Suprapubic skin (tissue), 4 donors: ENCODE measurements at regions not wholly inside any gene's neighbourhood (a gene's known extent, or its start where the extent isn't known, plus 50 kb on each side); places are given as distances from the start of the nearest gene placed in this dataset.
"Not testable (repeated sequence)": the region's sequence is repeated elsewhere in the genome, so short reads cannot be mapped to it uniquely, and the experiment has no call there.

Source experiments
- CTCF ChIP-seq, 2 donors: fragments of 200-600 bp in 1 of 2; fragments of 450-650 bp in 1 of 2; sonication (generic) in 1 of 2; IDR thresholded peaks; one replicate each; pipeline ENCODE4 v1.5.1; 2016 to 2019; ENCODE audit warnings: antibody characterized with exemption in 2 of 2, mild to moderate bottlenecking in 1 of 2, moderate library complexity in 1 of 2
- EP300 ChIP-seq: sonication (generic); formaldehyde crosslinking; IDR thresholded peaks from one replicate; pipeline ENCODE4 v1.6.1; 2017; ENCODE audit warnings: antibody characterized with exemption
- POLR2A ChIP-seq, 2 donors: fragments of 450-650 bp; IDR thresholded peaks; one replicate each; pipeline ENCODE4 v1.6.1; 2017; ENCODE audit warnings: antibody characterized with exemption in 2 of 2, mild to moderate bottlenecking in 2 of 2, moderate library complexity in 2 of 2
- POLR2AphosphoS5 ChIP-seq, 3 donors: sonication (generic); formaldehyde crosslinking; IDR thresholded peaks; one replicate each; pipeline ENCODE4 v1.6.1; 2017; ENCODE audit warnings: antibody characterized with exemption in 3 of 3

GRCh38 chr15:20339086-20339791 is 202.4 kb downstream of the GOLGA6L6 start:
- TF ChIP-seq CTCF (IDR thresholded peaks at IDR 0.05); POLR2A (IDR thresholded peaks at IDR 0.05); EP300; POLR2AphosphoS5 (IDR thresholded peaks at IDR 0.05): not testable (repeated sequence)
